Kidney (tissue), 13 donors: ENCODE measurements at regions not wholly inside any gene's neighbourhood (a gene's known extent, or its start where the extent isn't known, plus 50 kb on each side); places are given as distances from the start of the nearest gene placed in this dataset.

ENCODE experiments used
- DNase-seq, 5 donors: peaks; one replicate each; pipeline ENCODE4 v3.0.0-alpha.2; 2013 to 2020
- FAIRE-seq: peaks from 2 replicates; lab custom pipeline; 2012; peaks lifted over from hg19 to GRCh38; lab: Jason Lieb, UNC
- H3K27ac ChIP-seq, 2 donors: one replicate each; pipeline ENCODE4 v1.7.0; 2013; ENCODE audit warnings: low read depth in 2 of 2, low read length in 2 of 2, inconsistent platforms in 1 of 2
- H3K27me3 ChIP-seq: one replicate; pipeline ENCODE4 v1.7.1; 2013; ENCODE audit warnings: low read length, inconsistent platforms; ENCODE audit not compliant: control insufficient read depth, insufficient read depth
- H3K36me3 ChIP-seq, 3 donors: one replicate each; pipeline versions ENCODE4 v1.7.0 to v1.7.1; 2013; ENCODE audit warnings: low read length in 3 of 3, control low read depth in 1 of 3, inconsistent platforms in 1 of 3; ENCODE audit not compliant: insufficient read depth in 3 of 3, control insufficient read depth in 2 of 3
- H3K4me1 ChIP-seq, 3 donors: one replicate each; pipeline versions ENCODE4 v1.7.0 to v1.7.1; 2013; ENCODE audit warnings: low read length in 3 of 3, inconsistent platforms in 1 of 3, low read depth in 1 of 3; ENCODE audit not compliant: control insufficient read depth in 2 of 3, insufficient read depth in 2 of 3
- H3K4me3 ChIP-seq, 3 donors: one replicate each; pipeline versions ENCODE4 v1.7.0 to v1.8.1; 2013; ENCODE audit warnings: low read length in 3 of 3, control low read depth in 1 of 3, inconsistent platforms in 1 of 3
- H3K9ac ChIP-seq, 3 donors: one replicate each; pipeline versions ENCODE4 v1.7.0 to v1.7.1; 2013; ENCODE audit warnings: low read length in 3 of 3, control low read depth in 1 of 3, inconsistent platforms in 1 of 3
- H3K9me3 ChIP-seq, 3 donors: one replicate each; pipeline versions ENCODE4 v1.7.0 to v1.7.1; 2013; ENCODE audit warnings: low read length in 3 of 3, control low read depth in 1 of 3, inconsistent platforms in 1 of 3; ENCODE audit not compliant: control insufficient read depth in 2 of 3, insufficient read depth in 1 of 3
- CTCF ChIP-seq: IDR thresholded peaks from 3 replicates; pipeline ENCODE4 v1.5.1; 2012; ENCODE audit warnings: mild to moderate bottlenecking, moderate library complexity, borderline replicate concordance; ENCODE audit not compliant: insufficient read depth; ENCODE audit errors: extremely low read depth
- intact Hi-C: fragments of 100-400 bp; cut with DNase I; formaldehyde crosslinking; loops from one replicate; pipeline ENCODE4 v1.11.1; 2022
- donor health status: control.
- donor health status: control.
- donor health status: control.
- donor health status: control.
- donor health status: control.
- donor health status: DM: yes; HTN: yes; CAD: no.
- donor health status: Normal renal cell carcinoma (clear cell type).

- DNase-seq (no peak), FAIRE-seq (no peak)
- TF ChIP-seq CTCF: no peak
- Histone ChIP-seq H3K27me3 (no peaks in the 10 kb centered on the region), H3K27ac (no peak overlapping the region), H3K9me3 (no peaks in the 10 kb centered on the region), H3K36me3 (no peaks in the 10 kb centered on the region), H3K9ac (no peak overlapping the region), H3K4me1 (no peaks in the 10 kb centered on the region), H3K4me3 (no peak overlapping the region)
- intact Hi-C loops: no loop called here
Measured at GRCh38 chr12:91836264-91836663, 309.4 kb downstream of the BTG1 start.

GRCh38 chr12:91835693-91836092, 310.0 kb downstream of the BTG1 start:
- intact Hi-C loops: no loop called here
- FAIRE-seq: no peak
- no peak overlapping the region for H3K4me3 ChIP-seq

GRCh38 chr12:91833780-91834359, 311.8 kb downstream of the BTG1 start:
- Histone ChIP-seq H3K4me1 (no peaks in the 10 kb centered on the region), H3K36me3 (no peaks in the 10 kb centered on the region), H3K27ac (no peak overlapping the region), H3K9ac (no peak overlapping the region), H3K9me3 (no peaks in the 10 kb centered on the region), H3K27me3 (no peaks in the 10 kb centered on the region), H3K4me3 (no peak overlapping the region)
- intact Hi-C loops: no loop called here
- FAIRE-seq (no peak), DNase-seq (no peak)
- TF ChIP-seq CTCF: no peak

More at GRCh38 chr12:91835693-91836092, 310.0 kb downstream of the BTG1 start:
- Histone ChIP-seq H3K9ac (no peak overlapping the region), H3K27ac (no peak overlapping the region), H3K36me3 (no peaks in the 10 kb centered on the region), H3K27me3 (no peaks in the 10 kb centered on the region), H3K4me1 (no peaks in the 10 kb centered on the region), H3K9me3 (no peaks in the 10 kb centered on the region)
- DNase-seq: no peak
- TF ChIP-seq CTCF: no peak

- Histone ChIP-seq H3K27me3 (no peaks in the 10 kb centered on the region), H3K9ac (no peak overlapping the region), H3K27ac (no peak overlapping the region), H3K36me3 (no peaks in the 10 kb centered on the region), H3K4me3 (no peak overlapping the region), H3K4me1 (no peaks in the 10 kb centered on the region), H3K9me3 (no peaks in the 10 kb centered on the region)
- no peak for FAIRE-seq
- TF ChIP-seq CTCF: no peak
- no peak for DNase-seq
- intact Hi-C loops: no loop called here
Measured at GRCh38 chr12:91825999-91826398, 319.6 kb downstream of the BTG1 start.
